SU-DHL-6 (cell line): ENCODE measurements at regions not wholly inside any gene's neighbourhood (a gene's known extent, or its start where the extent isn't known, plus 50 kb on each side); places are given as distances from the start of the nearest gene placed in this dataset.

ENCODE experiments used
- H2AFZ ChIP-seq: fragments of 200-600 bp; sonication (generic); 2 replicates; pipeline ENCODE4 v1.6.1; 2014; ENCODE audit warnings: low read depth, mild to moderate bottlenecking, moderate library complexity, mixed read lengths, antibody characterized with exemption, low read length; ENCODE audit not compliant: severe bottlenecking
- H3F3A ChIP-seq: fragments of 200-600 bp; shearing (Covaris generic); 2 replicates; pipeline ENCODE4 v1.6.0; 2016; ENCODE audit warnings: antibody characterized with exemption, mild to moderate bottlenecking; ENCODE audit not compliant: insufficient read depth
- H3K27ac ChIP-seq: fragments of 200-600 bp; sonication (generic); 2 replicates; pipeline ENCODE4 v1.5.1; 2016; ENCODE audit warnings: low read depth, mild to moderate bottlenecking, low read length, moderate library complexity, mixed read lengths
- H3K27me3 ChIP-seq: fragments of 200-600 bp; sonication (generic), shearing (Covaris generic); 2 replicates; pipeline ENCODE4 v1.6.0; 2014; ENCODE audit warnings: mild to moderate bottlenecking, low read length
- H3K36me3 ChIP-seq: fragments of 200-600 bp; sonication (generic); 2 replicates; pipeline ENCODE4 v1.6.1; 2014; ENCODE audit warnings: mild to moderate bottlenecking, low read length, mixed read lengths
- H3K4me2 ChIP-seq: fragments of 300-600, 200-600 bp; shearing (Covaris generic), sonication (generic); 2 replicates; pipeline ENCODE4 v1.6.0; 2014; ENCODE audit warnings: low read length, low read depth, mild to moderate bottlenecking; ENCODE audit not compliant: poor library complexity, severe bottlenecking
- H3K4me3 ChIP-seq: fragments of 200-600 bp; sonication (generic); 2 replicates; pipeline ENCODE4 v1.5.1; 2014; ENCODE audit warnings: antibody characterized with exemption, low read length, mild to moderate bottlenecking, mixed read lengths; ENCODE audit not compliant: insufficient read depth, poor library complexity, severe bottlenecking
- H3K79me2 ChIP-seq: fragments of 200-600 bp; sonication (generic); 2 replicates; pipeline ENCODE4 v1.6.1; 2014; ENCODE audit warnings: mild to moderate bottlenecking, low read length, moderate library complexity; ENCODE audit not compliant: insufficient read depth
- H3K9ac ChIP-seq: fragments of 200-600 bp; sonication (generic); 2 replicates; pipeline ENCODE4 v1.7.0; 2014; ENCODE audit warnings: mild to moderate bottlenecking, low read length
- H3K9me2 ChIP-seq: fragments of 200-600 bp; sonication (generic); replicated peaks from 2 replicates; pipeline ENCODE4 v1.6.1; 2014; ENCODE audit warnings: low read length; ENCODE audit not compliant: insufficient read depth
- H3K9me3 ChIP-seq: fragments of 200-600 bp; sonication (generic); 2 replicates; pipeline ENCODE4 v1.6.1; 2014; ENCODE audit warnings: low read length, mixed read lengths; ENCODE audit not compliant: insufficient read depth
- H4K20me1 ChIP-seq: fragments of 200-600 bp; sonication (generic); 2 replicates; pipeline ENCODE4 v1.6.1; 2014; ENCODE audit warnings: low read depth, mild to moderate bottlenecking, antibody characterized with exemption, low read length, moderate library complexity, mixed read lengths
- CTCF ChIP-seq: fragments of 200-600 bp; sonication (generic); IDR thresholded peaks from one replicate; pipeline ENCODE4 v1.5.1; 2017; ENCODE audit warnings: antibody characterized with exemption, mild to moderate bottlenecking, low read length, moderate library complexity; ENCODE audit not compliant: insufficient read depth, poor library complexity, severe bottlenecking
- EZH2phosphoT487 ChIP-seq: fragments of 200-600 bp; sonication (generic), shearing (Covaris generic); conservative IDR thresholded peaks from 2 replicates; pipeline ENCODE4 v1.6.1; 2018; ENCODE audit warnings: mild to moderate bottlenecking, antibody characterized with exemption, low read length, moderate library complexity, mixed read lengths

DNA sequence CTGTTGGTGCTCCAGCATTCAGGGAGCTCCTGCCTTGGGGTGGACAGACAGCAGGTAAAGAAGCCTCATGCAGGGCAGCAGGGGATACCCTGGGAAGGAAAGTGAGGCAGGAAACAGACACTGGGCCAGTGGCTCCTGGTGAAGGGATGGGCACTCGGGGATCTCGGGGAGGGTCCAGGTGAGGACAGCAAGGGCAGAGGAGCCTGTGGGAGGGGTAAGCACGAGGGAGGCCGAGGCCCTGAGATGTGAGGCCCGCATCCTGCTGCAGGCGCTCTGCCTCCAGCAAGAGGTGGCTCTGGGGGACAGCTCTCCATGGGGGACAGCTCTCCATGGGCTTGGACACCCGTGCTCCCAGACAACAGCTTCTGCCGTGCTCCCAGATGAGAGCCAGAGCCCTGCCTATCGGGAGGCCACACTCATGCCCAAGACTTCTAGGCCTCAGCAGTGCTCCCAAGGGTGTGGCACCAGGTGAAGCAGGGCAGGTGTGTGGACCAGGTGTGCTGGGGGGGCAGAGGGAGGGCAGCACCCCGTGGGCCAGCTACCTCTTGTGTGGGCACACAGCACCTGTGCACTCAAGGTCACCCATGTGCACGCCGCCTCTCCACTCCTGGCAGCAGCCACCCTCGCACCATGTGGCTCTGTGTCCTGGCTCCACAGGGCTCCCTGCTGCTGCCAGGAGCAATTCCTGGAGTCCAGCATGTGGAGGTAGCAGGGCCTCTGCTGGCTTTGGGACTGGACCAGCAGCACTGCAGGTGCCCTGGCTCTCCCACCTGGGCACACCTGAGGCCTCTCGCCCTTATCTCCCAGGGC, 93.6 kb upstream of the INSIG1 start:
- Histone ChIP-seq H3K27ac (peak overlapping the region; percentile 76; the same call in 1 of the 2 replicates), H2AFZ (no peak overlapping the region), H3K9ac (no peak overlapping the region)

GRCh38 chr7:155204744-155205367, 92.8 kb upstream of the INSIG1 start:
- H3K4me2 ChIP-seq = peak overlapping the region; percentile 68
- peak overlapping the region; percentile 76 for H3K27ac ChIP-seq
- H2AFZ ChIP-seq = peak overlapping the region; percentile 86
- H4K20me1 ChIP-seq = no peaks in the 10 kb centered on the region
- H3K4me3 ChIP-seq = no peak overlapping the region
- peak overlapping the region; percentile 55; the same call in 1 of the 2 replicates for H3K9ac ChIP-seq
- H3K36me3 ChIP-seq = no peaks in the 10 kb centered on the region
- H3F3A ChIP-seq = no peaks in the 10 kb centered on the region
- no peaks in the 10 kb centered on the region for H3K9me3 ChIP-seq
- no peaks in the 10 kb centered on the region for H3K9me2 ChIP-seq
- no peaks in the 10 kb centered on the region for H3K79me2 ChIP-seq
- H3K27me3 ChIP-seq = no peaks in the 10 kb centered on the region
- TF ChIP-seq EZH2phosphoT487 (no peak), CTCF (no peak)

More for the DNA sequence above, 93.6 kb upstream of the INSIG1 start:
- H3K27me3 ChIP-seq = no peaks in the 10 kb centered on the region
- H3K9me2 ChIP-seq = no peaks in the 10 kb centered on the region
- no peaks in the 10 kb centered on the region for H3K36me3 ChIP-seq
- H3K79me2 ChIP-seq = no peaks in the 10 kb centered on the region
- no peak overlapping the region for H3K4me3 ChIP-seq
- no peaks in the 10 kb centered on the region for H4K20me1 ChIP-seq
- H3F3A ChIP-seq = no peaks in the 10 kb centered on the region
- TF ChIP-seq CTCF (no peak), EZH2phosphoT487 (no peak)
- H3K4me2 ChIP-seq = no peak overlapping the region
- no peaks in the 10 kb centered on the region for H3K9me3 ChIP-seq

GRCh38 chr7:155205368-155206317, 92.0 kb upstream of the INSIG1 start:
- Histone ChIP-seq H3K9ac (peak overlapping the region; percentile 55), H3K4me3 (peak overlapping the region; percentile 33)

More at GRCh38 chr7:155205368-155206317, 92.0 kb upstream of the INSIG1 start:
- Histone ChIP-seq H3K27me3 (no peaks in the 10 kb centered on the region), H3K79me2 (no peaks in the 10 kb centered on the region), H3F3A (no peaks in the 10 kb centered on the region), H3K4me2 (peak overlapping the region; percentile 68), H3K9me2 (no peaks in the 10 kb centered on the region), H3K36me3 (no peaks in the 10 kb centered on the region), H2AFZ (peak overlapping the region; percentile 86), H4K20me1 (no peaks in the 10 kb centered on the region), H3K27ac (peak overlapping the region; percentile 76), H3K9me3 (no peaks in the 10 kb centered on the region)
- TF ChIP-seq EZH2phosphoT487 = no peak
- TF ChIP-seq CTCF = no peak
